Activated T-cell treated with anti-CD3 and anti-CD28 coated beads, Interleukin-2, amount 50 U/mL, for 48 hours (primary cell): ENCODE measurements at regions not wholly inside any gene's neighbourhood (a gene's known extent, or its start where the extent isn't known, plus 50 kb on each side); places are given as distances from the start of the nearest gene placed in this dataset.

Experiments used
- DNase-seq, 2 experiments: peaks; one replicate each; pipeline ENCODE4 v3.0.0-alpha.2; 2020

- no peak for DNase-seq
These were observed 141.0 kb downstream of the PTPN11 start for GRCh38 chr12:112559784-112560183.

GRCh38 chr12:112564160-112564784 is 145.5 kb downstream of the PTPN11 start:
- DNase-seq = no peak

DNA sequence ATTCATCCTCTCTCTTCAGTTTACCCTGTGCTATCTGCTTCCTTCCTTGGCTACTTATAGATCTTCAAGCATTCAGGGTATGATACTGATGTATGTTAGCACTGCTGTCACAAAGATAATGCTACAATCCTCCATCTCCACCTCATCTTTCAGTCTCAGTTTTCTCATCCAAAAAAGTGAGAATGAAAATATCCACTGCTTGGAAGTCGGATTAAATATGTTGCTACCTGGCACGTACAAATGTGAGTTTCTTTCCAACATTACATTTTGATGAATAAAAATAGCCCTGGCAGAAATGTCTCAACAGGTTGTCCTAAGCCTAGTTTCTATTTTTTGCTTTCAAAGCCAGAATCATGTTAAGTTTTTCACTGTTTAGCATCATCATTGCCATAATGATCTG is 149.9 kb downstream of the PTPN11 start:
- DNase-seq = no peak

DNA sequence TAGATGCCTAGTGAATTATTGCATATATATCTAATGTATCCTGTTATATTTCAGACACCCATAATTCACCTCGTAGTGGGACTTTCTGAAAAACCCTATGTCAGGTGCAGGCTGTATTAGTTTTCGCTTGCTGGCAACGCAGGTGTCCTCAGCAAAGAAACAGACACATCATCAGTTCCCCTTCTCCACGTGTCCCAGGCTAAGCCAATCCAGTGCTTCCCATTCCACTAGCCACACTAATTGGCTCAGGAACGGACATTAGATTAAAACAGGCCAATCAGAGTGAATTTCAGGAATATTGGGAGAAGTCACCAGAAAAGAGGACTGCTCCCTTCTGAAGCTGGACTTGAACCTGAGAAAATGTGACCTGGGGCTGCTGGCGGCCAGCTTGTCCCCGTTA is 151.3 kb downstream of the PTPN11 start:
- DNase-seq = no peak

DNA sequence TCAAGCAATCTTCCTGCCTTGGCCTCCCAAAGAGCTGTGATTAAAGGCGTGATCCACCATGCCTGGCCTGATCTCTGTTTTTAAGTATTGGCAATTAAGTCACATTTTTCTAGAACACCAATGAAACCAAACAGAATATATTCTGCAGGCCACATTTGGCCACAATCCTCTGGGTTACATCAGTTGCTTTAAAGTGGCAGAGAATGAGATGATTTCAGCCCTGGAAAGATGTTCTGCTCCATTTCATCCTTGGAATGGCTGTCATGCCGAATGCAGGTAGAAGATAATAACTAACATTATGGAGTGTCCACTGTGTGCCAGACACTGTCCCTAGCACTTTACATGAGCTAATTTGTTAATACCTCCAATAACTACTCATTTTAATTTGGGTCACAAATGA is 154.4 kb downstream of the PTPN11 start:
- DNase-seq = no peak

GRCh38 chr12:112574896-112575558 is 156.3 kb downstream of the PTPN11 start:
- DNase-seq = no peak

DNA sequence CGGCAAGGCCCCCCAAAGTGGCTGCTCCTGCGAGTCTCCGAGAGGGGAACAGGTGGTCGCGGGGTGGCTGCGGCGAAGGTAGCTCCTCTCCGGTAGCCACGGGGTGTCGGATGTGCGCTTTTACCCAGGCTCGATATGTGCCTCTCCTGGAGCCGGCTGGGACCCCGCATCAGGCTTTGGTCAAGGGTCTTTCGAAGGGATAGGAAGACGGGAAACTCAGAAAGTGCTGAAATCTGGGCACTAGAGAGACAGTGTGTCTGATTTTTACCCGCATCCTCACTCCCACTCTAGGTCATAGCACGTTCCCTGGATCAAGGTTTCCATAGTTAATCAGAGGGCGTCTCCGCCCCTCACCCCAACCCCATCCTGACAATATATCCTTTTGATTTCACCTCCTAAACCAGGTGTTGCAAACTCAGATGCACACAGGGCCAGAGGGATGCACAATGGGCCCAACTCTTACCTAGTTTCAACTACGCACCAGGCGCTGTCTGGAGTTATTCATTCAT is 156.9 kb downstream of the PTPN11 start:
- DNase-seq = no peak

DNA sequence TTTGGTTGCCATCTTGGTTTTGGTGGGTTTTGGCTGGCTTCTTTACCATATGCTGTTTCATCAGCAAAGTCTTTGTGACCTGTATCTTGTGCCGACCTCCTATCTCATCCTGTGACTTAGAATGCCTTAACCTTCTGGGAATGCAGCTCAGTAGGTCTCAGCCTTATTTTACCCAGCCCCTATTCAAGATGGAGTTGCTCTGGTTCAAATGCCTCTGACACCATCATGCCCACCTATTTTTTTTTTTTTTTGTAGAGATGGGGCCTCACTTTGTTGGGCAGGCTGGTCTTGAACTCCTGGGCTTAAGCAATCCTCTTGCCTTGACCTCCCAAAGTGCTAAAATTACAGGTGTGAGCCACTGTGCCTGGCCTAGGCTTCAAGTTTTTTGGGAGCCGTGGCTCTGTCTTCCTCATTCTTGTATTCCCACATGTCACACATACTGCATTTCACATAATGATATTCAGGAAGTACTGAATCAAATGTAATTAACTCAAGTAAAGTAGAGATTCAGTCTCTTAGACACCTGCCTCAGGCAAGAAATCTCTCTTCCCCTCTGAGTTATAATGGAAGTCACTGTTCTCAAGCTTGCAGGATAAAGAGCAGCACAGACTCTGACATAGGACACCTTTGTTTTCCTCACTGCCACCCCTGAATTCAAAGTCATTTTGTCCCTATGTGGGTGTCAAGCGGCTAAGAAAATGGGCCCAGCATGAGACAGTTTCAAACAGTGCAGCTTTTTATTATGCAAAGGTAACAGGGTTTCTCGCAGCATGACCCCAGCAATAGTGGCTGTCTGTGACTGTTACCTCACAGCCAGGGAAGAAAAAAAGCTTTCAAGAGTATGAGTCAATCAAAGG is 159.0 kb downstream of the PTPN11 start:
- no peak for DNase-seq

DNA sequence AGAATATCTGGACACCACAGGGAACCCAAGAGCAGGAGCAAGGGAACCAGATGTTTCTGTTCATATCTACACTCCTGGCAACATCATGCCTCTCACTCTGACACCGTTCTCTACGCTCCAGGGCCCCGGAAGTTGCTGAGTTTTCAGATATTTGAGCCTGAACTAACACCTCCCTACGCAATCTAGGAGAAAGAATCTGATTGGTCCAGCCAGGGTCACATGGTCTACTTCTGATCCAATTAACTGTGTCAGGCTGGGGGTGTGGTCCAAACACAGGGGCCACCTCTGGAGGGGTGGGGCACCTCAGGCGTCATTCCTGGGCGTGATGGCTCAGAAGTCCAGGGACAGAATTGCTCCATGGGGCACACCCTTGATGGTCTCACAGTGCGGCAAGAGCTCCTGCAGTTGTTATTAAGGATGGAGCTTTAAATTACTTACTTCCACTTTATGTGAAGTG is 165.5 kb downstream of the PTPN11 start:
- DNase-seq = no peak

DNA sequence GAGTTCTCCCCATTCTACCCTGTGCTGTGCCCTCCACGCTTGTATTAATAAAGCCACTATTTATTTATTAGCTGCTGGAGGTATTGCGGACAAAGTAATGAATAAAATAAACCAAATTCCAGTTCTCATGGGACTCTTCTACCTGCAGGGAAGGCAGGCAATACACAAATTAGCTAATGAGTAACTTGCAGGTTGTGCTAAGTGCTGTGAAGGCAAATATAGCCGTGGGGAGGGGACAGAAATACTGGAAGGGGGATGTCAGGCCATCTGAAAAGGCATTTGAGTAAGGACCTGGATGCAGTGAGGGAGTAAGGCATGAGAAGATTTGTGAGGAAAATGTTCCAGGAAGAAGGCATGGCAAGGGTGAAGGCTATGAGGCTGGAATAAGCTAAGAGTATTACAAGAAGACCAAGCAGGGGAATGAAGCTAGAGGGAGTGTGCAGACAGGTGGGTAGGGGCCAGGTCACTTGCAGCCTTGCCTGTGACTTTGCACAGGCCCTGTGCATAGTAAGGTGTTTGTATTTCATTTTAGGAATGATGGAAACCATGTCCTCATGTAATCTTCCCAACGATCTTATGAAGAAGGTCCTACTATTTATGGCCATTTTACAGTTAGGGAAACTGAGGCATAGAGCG is 167.5 kb downstream of the PTPN11 start:
- DNase-seq = no peak

DNA sequence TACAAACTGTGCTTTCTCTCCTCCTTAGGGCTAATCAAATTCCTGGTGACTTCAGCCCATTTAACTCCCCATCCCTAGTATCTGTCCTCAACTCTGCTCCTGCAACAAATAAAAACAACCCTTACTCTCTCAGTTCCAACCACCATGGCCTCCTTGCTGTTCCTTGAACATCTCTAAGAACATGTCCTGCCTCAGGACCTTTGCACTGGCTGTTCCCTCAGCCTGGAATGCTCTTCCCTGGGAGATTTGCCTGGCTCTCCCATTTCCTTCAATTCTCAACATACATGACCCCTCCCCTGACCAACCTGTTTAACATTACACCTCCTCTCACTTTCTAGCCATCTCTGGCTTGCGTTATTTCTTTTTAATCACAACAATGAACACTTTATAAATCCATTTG is 170.5 kb downstream of the PTPN11 start:
- no peak for DNase-seq

DNA sequence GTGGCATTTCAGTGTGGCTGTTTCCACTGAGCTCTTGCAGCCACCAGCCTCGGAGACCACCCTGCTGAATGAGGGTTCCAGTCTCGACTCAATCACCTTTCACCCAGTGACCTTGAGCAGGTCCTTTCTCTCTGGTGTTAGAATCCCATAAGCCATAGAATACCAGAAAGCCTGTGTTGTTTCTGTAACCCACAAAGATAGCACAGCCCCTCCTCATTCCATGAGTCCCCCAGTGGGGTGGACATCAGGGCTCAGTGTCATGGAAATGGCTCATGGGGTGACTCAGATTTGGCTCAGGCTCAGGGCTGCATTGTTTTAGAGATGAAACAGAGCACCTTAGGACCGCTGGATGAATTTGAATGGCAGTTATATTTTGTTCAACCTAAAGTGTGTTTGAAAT is 171.5 kb downstream of the PTPN11 start:
- no peak for DNase-seq

GRCh38 chr12:112591488-112591887 is 172.7 kb downstream of the PTPN11 start:
- DNase-seq = no peak

DNA sequence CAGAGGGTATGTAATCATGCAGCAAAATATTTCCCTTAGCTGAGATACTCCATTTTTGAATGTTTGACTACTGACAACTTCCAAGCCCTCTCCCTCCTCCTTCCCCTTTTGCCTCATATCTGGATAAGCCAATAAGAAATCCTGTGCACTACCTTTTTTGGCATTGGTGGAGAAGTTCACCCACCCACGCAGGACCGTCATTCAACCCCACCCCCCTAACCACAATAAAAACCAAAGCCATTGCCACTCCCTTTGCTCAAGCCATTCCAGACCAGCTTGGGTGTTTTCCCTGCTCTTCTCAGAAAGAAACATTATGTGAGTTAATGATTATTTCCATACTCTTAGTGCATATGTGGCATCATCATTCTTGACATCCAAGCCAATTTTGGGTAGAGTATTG is 176.7 kb downstream of the PTPN11 start:
- DNase-seq = no peak

DNA sequence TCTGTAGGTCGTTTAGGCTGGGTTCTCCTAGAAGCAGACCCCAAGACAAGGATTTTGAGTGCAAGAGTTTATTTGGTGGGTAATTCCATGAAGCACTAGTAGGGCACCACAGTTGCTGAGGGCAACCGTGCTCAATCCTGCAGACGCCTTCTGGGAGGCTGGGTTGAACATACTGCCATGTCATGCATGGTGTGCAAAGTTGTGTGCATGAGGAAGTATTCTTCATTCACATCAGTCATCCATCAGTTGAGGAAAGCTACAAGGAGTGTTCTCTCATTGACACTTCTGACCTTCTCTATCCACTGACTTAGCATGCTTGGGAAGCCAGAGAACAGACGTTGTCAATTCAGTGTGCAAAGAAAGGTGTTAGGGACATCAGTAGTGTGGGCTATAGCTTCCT is 179.2 kb downstream of the PTPN11 start:
- no peak for DNase-seq

- DNase-seq = no peak
These were observed 179.9 kb downstream of the PTPN11 start for GRCh38 chr12:112598626-112599025.

DNA sequence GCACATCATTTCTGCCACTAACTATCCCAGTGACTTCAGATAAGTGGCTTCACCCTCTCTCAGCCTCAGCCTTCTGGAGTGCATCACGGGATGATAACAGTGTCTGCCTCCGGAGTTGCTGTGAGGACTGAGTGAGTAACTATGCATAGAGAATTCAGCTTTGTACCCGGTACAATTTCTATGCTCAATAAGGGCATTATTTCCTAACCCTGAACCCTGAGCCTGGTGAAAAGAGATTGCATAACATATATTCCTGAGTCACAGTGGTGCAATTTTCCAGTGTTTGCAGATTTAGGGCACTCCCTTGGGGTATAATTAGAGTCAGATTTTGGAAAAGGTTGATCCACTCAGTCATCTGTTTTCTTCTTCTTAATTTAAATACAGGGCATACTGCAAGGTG is 181.1 kb downstream of the PTPN11 start:
- DNase-seq = no peak

GRCh38 chr12:112602150-112602549 is 183.4 kb downstream of the PTPN11 start:
- DNase-seq = no peak

- DNase-seq = no peak
These were observed 184.8 kb upstream of the RPH3A start for GRCh38 chr12:112606611-112607365.

- no peak for DNase-seq
These were observed 184.1 kb upstream of the RPH3A start for GRCh38 chr12:112607427-112607826.

- no peak for DNase-seq
These were observed 179.6 kb upstream of the RPH3A start for GRCh38 chr12:112611908-112612307.

GRCh38 chr12:112615196-112615595 is 176.4 kb upstream of the RPH3A start:
- DNase-seq = no peak
